AG04449 (cell line): ENCODE measurements at regions not wholly inside any gene's neighbourhood (a gene's known extent, or its start where the extent isn't known, plus 50 kb on each side); places are given as distances from the start of the nearest gene placed in this dataset.

Source experiments
- CTCF ChIA-PET: fragments of 350-600 bp; formaldehyde crosslinking; extraction: SDS; loops from one replicate; lab custom pipeline; 2021; ENCODE audit warnings: antibody characterized with exemption; lab: Yijun Ruan, JAX
- POLR2A ChIA-PET: fragments of 400-600, 350-600 bp; formaldehyde crosslinking; extraction: SDS; loops from one replicate; lab custom pipeline; 2020; ENCODE audit warnings: antibody characterized with exemption, inconsistent platforms; lab: Yijun Ruan, JAX
- DNase-seq: peaks from one replicate; pipeline ENCODE4 v3.0.0-alpha.2; 2010; ENCODE audit warnings: low read depth, low spot score
- H3K4me3 ChIP-seq: 2 replicates; pipeline ENCODE4 v1.5.1; 2011; ENCODE audit warnings: low read depth, mild to moderate bottlenecking, control low read depth, low read length
- TF ChIP-seq, protein P1 (sequence below): IDR thresholded peaks from one replicate; pipeline ENCODE4 v1.5.1; 2011; ENCODE audit warnings: mild to moderate bottlenecking, moderate library complexity, low read length, control low read depth, inconsistent platforms; ENCODE audit not compliant: insufficient read depth; ENCODE audit errors: missing control alignments

DNA sequence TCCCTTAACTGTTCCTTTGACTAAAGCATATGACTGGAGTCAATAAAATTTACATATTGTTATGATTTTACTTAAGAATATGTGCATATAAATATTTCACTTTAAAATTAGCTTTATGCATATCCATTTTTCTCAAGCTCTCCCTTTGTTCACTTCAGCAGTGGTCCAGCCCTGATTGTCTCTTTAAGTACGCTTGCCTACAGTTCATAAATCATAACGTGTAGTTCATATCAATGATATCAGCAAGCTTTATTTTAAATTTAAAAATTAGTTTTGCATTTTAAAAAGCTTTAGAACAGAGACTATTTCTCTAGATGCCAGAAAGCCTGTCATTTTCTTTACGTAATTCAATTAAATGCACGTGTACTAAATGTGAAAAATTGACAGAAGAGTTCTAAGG is 721.9 kb downstream of the OTOL1 start:
- no peak for DNase-seq
- H3K4me3 ChIP-seq: no peak overlapping the region
- TF ChIP-seq, protein P1, sequence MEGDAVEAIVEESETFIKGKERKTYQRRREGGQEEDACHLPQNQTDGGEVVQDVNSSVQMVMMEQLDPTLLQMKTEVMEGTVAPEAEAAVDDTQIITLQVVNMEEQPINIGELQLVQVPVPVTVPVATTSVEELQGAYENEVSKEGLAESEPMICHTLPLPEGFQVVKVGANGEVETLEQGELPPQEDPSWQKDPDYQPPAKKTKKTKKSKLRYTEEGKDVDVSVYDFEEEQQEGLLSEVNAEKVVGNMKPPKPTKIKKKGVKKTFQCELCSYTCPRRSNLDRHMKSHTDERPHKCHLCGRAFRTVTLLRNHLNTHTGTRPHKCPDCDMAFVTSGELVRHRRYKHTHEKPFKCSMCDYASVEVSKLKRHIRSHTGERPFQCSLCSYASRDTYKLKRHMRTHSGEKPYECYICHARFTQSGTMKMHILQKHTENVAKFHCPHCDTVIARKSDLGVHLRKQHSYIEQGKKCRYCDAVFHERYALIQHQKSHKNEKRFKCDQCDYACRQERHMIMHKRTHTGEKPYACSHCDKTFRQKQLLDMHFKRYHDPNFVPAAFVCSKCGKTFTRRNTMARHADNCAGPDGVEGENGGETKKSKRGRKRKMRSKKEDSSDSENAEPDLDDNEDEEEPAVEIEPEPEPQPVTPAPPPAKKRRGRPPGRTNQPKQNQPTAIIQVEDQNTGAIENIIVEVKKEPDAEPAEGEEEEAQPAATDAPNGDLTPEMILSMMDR: no peak
- ChIA-PET POLR2A (no interaction called here), CTCF (interaction anchor here (1.0 kb wide), 1 partner anchor 22 kb away, joined by 3 read pairs; no protein-coding TSS in a partner anchor)

DNA sequence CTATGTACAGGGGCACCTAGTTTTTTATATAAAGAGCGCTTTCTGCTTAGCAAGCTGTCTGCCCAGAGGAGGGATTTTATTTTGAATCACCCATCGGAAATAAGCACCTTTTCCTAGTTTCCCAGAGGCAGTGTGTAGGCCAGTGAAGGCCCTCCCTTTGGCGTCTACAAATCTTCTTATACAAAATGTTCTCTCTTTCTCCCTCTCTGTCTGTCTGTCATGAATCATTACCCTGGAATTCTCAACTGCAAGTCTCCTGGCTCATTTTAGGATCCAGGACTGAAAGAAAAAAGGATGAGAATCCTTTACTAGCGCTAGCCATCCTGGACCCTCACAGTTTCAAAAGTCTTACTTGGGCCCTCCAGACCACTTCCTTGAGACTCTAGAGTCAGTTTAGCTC is 728.1 kb downstream of the OTOL1 start:
- TF ChIP-seq, protein P1: no peak
- ChIA-PET CTCF (interaction anchor here (0.9 kb wide), 1 partner anchor 14 kb away, joined by 3 read pairs; no protein-coding TSS in a partner anchor), POLR2A (no interaction called here)
- no peak overlapping the region for H3K4me3 ChIP-seq
- DNase-seq: no peak

DNA sequence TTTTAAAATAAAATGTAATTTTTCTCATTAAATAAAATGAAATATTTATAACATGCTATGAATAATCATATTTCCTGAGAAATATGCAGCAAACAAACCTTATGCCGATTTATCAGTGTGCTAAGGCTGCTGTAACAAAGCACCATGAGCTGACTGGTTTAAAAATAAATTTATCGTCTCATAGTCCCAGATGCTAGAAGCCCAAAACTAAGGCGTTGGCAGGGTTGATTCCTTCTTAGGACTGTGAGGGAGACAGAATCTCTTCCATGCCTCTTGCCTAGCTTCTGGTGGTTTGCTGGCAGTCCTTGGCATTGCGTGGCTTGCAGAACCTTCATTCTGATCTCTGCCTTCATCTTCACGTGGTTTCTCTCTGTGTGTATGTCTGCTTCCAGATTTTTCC is 740.3 kb downstream of the OTOL1 start:
- TF ChIP-seq, protein P1: no peak
- no peak overlapping the region for H3K4me3 ChIP-seq
- CTCF ChIA-PET: interaction anchor here (0.9 kb wide), 1 partner anchor 14 kb away, joined by 3 read pairs; no protein-coding TSS in a partner anchor
- no peak for DNase-seq
- POLR2A ChIA-PET: no interaction called here

DNA sequence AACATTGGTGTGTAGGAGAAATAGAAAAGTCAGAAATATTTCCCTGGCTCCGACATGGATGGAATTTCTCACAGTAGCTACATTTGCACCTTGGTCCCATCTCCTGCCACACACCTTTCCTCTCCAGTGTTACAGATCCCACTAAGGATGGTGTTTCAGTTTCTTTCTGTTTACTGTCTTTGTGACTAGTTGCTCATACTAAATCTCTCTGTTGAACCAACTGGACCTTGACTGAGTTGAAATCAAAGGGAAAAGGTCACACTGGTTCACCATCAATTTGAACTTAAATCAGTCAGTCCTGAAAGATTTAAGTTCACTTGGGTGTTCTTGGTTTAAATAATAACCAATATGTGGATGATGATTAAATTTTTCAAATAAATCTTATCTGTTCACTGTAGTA is 754.2 kb downstream of the OTOL1 start:
- ChIA-PET POLR2A (no interaction called here), CTCF (interaction anchor here (1.0 kb wide), 1 partner anchor 14 kb away, joined by 3 read pairs; no protein-coding TSS in a partner anchor)
- DNase-seq: no peak
- H3K4me3 ChIP-seq: no peak overlapping the region
- TF ChIP-seq, protein P1: no peak

DNA sequence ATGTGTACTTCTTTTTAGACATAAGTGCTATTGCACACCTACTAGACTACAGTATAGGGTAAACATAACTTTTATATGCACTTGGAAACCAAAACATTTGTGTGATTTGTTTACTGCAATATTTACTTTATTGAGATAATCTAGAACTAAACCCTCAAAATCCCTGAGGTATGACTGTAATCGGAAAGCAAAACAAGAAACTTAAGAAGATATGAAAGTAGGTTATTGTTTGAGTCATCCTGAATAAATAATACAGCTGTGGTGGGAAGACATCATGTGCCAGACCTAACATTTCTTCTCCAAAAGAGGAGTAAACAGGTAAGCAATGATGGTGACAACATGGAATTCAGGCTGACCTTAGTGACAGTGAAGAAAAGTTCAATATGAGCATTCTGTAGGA is 765.5 kb downstream of the OTOL1 start:
- TF ChIP-seq, protein P1: no peak
- ChIA-PET CTCF (interaction anchor here (0.7 kb wide), 1 partner anchor 131 kb away, joined by 4 read pairs; no protein-coding TSS in a partner anchor), POLR2A (no interaction called here)
- no peak overlapping the region for H3K4me3 ChIP-seq
- DNase-seq: no peak

DNA sequence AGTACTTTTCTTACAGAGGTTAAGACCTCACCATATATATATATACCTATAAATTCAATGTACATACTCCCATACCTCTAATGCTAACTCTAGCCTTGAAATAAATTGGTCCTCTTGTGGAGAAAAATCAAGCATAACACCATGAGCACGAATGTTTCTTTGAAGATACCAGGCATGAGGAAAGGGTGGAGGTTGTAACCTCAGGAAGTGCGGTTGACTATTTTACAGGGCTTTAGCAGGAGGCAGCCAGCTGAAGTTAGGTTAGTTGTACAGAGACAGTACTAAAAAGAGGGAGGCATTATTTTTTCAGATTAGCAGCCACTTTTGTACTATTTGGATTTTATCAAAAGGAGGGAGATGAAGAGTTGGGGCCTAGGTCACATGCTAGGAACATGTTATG is 767.0 kb downstream of the OTOL1 start:
- CTCF ChIA-PET: no interaction called here

More for the DNA sequence above, 767.0 kb downstream of the OTOL1 start:
- TF ChIP-seq, protein P1: no peak
- no peak overlapping the region for H3K4me3 ChIP-seq
- POLR2A ChIA-PET: no interaction called here
- DNase-seq: no peak
